GM12878 (cell line): ENCODE measurements at regions not wholly inside any gene's neighbourhood (a gene's known extent, or its start where the extent isn't known, plus 50 kb on each side); places are given as distances from the start of the nearest gene placed in this dataset.

ENCODE experiments used
- ATAC-seq: fragments of 200-7000 bp; cut with Tn5 transposase; 3 replicates; pipeline ENCODE4 v1.9.1; 2020; ENCODE audit warnings: mild to moderate bottlenecking, moderate library complexity
- BruUV-seq: library from RNA; stranded (reverse); fragments of 400-500 nt; replicated peaks from 2 replicates; lab custom pipeline; 2021; lab: Mats Ljungman, UMichigan
- CTCF ChIA-PET: fragments of 300-600 bp; sonication (Branson Sonifier 250); formaldehyde crosslinking; extraction: SDS; loops from one replicate; lab custom pipeline; 2021; ENCODE audit warnings: inconsistent platforms; lab: Yijun Ruan, JAX
- POLR2A ChIA-PET: fragments of 350-600 bp; formaldehyde crosslinking; extraction: SDS; loops from one replicate; lab custom pipeline; 2021; ENCODE audit warnings: inconsistent platforms; lab: Charles Lee
- RAD21 ChIA-PET: fragments of 300-600 bp; sonication (Branson Sonifier 250); formaldehyde crosslinking; loops from one replicate; lab custom pipeline; 2023; ENCODE audit warnings: antibody characterized with exemption; ENCODE audit not compliant: unreplicated experiment; lab: Charles Lee
- SMC1A ChIA-PET: fragments of 300-600 bp; sonication (Branson Sonifier 250); formaldehyde crosslinking; loops from one replicate; lab custom pipeline; 2023; ENCODE audit not compliant: unreplicated experiment, uncharacterized antibody; lab: Charles Lee
- DNase-seq: peaks from one replicate; pipeline ENCODE4 v3.0.0-alpha.2; 2011; ENCODE audit warnings: low read depth, low spot score
- FAIRE-seq: peaks from 3 replicates; lab custom pipeline; 2011; peaks lifted over from hg19 to GRCh38; lab: Jason Lieb, UNC
- H2AFZ ChIP-seq: 2 replicates; pipeline ENCODE4 v1.6.0; 2011; ENCODE audit warnings: low read depth, low read length, control low read depth; ENCODE audit not compliant: control insufficient read depth
- H3K27ac ChIP-seq: 2 replicates; pipeline ENCODE4 v1.5.1; 2011; ENCODE audit warnings: control low read depth; ENCODE audit not compliant: control insufficient read depth, insufficient read depth
- H3K27me3 ChIP-seq, 2 experiments: replicated peaks in 1 of 2; 2 replicates each; pipeline versions ENCODE4 v1.6.0 to v1.6.1; 2011; ENCODE audit warnings: low read length in 1 of 2; ENCODE audit not compliant: control insufficient read depth in 2 of 2, insufficient read depth in 2 of 2
- H3K36me3 ChIP-seq, 2 experiments: 2 replicates each; pipeline ENCODE4 v1.5.1; 2011; ENCODE audit warnings: low read length in 1 of 2; ENCODE audit not compliant: control insufficient read depth in 2 of 2, insufficient read depth in 2 of 2
- H3K4me1 ChIP-seq: 2 replicates; pipeline ENCODE4 v1.6.1; 2011; ENCODE audit warnings: mild to moderate bottlenecking, low read length, moderate library complexity, mixed read lengths; ENCODE audit not compliant: control insufficient read depth, insufficient read depth
- H3K4me2 ChIP-seq: 2 replicates; pipeline ENCODE4 v1.6.0; 2011; ENCODE audit warnings: control low read depth; ENCODE audit not compliant: control insufficient read depth, insufficient read depth
- H3K4me3 ChIP-seq: fragments of 200-600 bp; sonication (generic); 2 replicates; pipeline ENCODE4 v1.5.1; 2016
- H3K79me2 ChIP-seq: 2 replicates; pipeline ENCODE4 v1.6.0; 2011; ENCODE audit warnings: low read length; ENCODE audit not compliant: control insufficient read depth, insufficient read depth
- H3K9ac ChIP-seq: 2 replicates; pipeline ENCODE4 v1.8.0; 2011; ENCODE audit warnings: low read length, control low read depth, mixed read lengths; ENCODE audit not compliant: control insufficient read depth, insufficient read depth
- H3K9me3 ChIP-seq: replicated peaks from 3 replicates; pipeline ENCODE4 v1.5.1; 2011; ENCODE audit warnings: mild to moderate bottlenecking, low read length; ENCODE audit not compliant: control insufficient read depth, insufficient read depth
- H4K20me1 ChIP-seq: 2 replicates; pipeline ENCODE4 v1.6.0; 2011; ENCODE audit not compliant: control insufficient read depth, insufficient read depth
- ATF7 ChIP-seq: fragments of 450-650 bp; IDR thresholded peaks from 2 replicates; pipeline ENCODE4 v1.6.1; 2016; ENCODE audit warnings: low read depth, mild to moderate bottlenecking
- CHD1 ChIP-seq: IDR thresholded peaks from 2 replicates; pipeline ENCODE4 v1.6.1; 2012; ENCODE audit warnings: low read depth, low read length, improper control_type of control experiment
- CREB1 ChIP-seq: IDR thresholded peaks from 2 replicates; pipeline ENCODE4 v1.6.1; 2012; ENCODE audit warnings: low read depth, mild to moderate bottlenecking, inconsistent platforms
- KAT2A ChIP-seq: conservative IDR thresholded peaks from 2 replicates; pipeline ENCODE4 v1.6.1; 2011; ENCODE audit warnings: low read depth, low read length; ENCODE audit not compliant: control insufficient read depth
- MTA2 ChIP-seq: fragments of 450-650 bp; IDR thresholded peaks from 2 replicates; pipeline ENCODE4 v1.6.1; 2016; ENCODE audit warnings: low read depth, mild to moderate bottlenecking, moderate library complexity
- SIX5 ChIP-seq: IDR thresholded peaks from 2 replicates; pipeline ENCODE4 v1.6.1; 2011; ENCODE audit warnings: mild to moderate bottlenecking, low read depth, low read length, moderate library complexity; ENCODE audit not compliant: severe bottlenecking
- SMARCA5 ChIP-seq: fragments of 450-650 bp; IDR thresholded peaks from 2 replicates; pipeline ENCODE4 v1.6.1; 2017; ENCODE audit warnings: mild to moderate bottlenecking
- TCF7 ChIP-seq: IDR thresholded peaks from 2 replicates; pipeline ENCODE4 v1.6.1; 2014; ENCODE audit warnings: antibody characterized with exemption, borderline replicate concordance
- ZBED1 ChIP-seq: IDR thresholded peaks from 2 replicates; pipeline ENCODE4 v1.6.1; 2016; ENCODE audit warnings: borderline replicate concordance
- ZZZ3 ChIP-seq: IDR thresholded peaks from 2 replicates; pipeline ENCODE4 v1.6.1; 2011; ENCODE audit warnings: low read depth; ENCODE audit not compliant: control insufficient read depth, insufficient read length
- WGBS: methylation state at CpG from one replicate; pipeline ENCODE4 v1.1.6; 2016; ENCODE audit warnings: low lambda C conversion rate; ENCODE audit not compliant: insufficient replicate concordance, insufficient coverage; ENCODE audit errors: missing lambda C conversion rate; 5-methylcytosine and 5-hydroxymethylcytosine counted together
- in situ Hi-C: fragments of 300-500 bp; cut with MboI; formaldehyde crosslinking; loops from 9 replicates; pipeline ENCODE4 v1.14.3; 2018; ENCODE audit warnings: mixed read lengths
- intact Hi-C: fragments of 100-400 bp; cut with micrococcal nuclease; formaldehyde crosslinking; loops from one replicate; pipeline ENCODE4 v1.14.2; 2022; ENCODE audit not compliant: unreplicated experiment
- TF ChIP-seq, protein P1 (sequence below), 3 experiments: IDR thresholded peaks in 2 of 3; conservative IDR thresholded peaks in 1 of 3; 2 replicates each; pipeline ENCODE4 v1.5.1; 2011; ENCODE audit warnings: low read depth in 3 of 3, low read length in 3 of 3, mild to moderate bottlenecking in 3 of 3, control low read depth in 2 of 3, moderate library complexity in 2 of 3, inconsistent platforms in 1 of 3, mixed read lengths in 1 of 3; ENCODE audit not compliant: control insufficient read depth in 2 of 3, insufficient read depth in 1 of 3; ENCODE audit errors: extremely low read depth in 1 of 3
- TF ChIP-seq, protein P2 (sequence below): fragments of 450-650 bp; IDR thresholded peaks from 2 replicates; pipeline ENCODE4 v1.6.1; 2016; ENCODE audit warnings: mild to moderate bottlenecking
- TF ChIP-seq, protein P3 (sequence below): IDR thresholded peaks from 2 replicates; pipeline ENCODE4 v1.6.1; 2011; ENCODE audit warnings: low read depth, mild to moderate bottlenecking, low read length, moderate library complexity, borderline replicate concordance; ENCODE audit errors: extremely low read depth
- TF ChIP-seq, protein P4 (sequence below): fragments of 450-650 bp; formaldehyde crosslinking; IDR thresholded peaks from 2 replicates; pipeline ENCODE4 v1.4.0; 2022; ENCODE audit warnings: mild to moderate bottlenecking, moderate library complexity

DNA sequence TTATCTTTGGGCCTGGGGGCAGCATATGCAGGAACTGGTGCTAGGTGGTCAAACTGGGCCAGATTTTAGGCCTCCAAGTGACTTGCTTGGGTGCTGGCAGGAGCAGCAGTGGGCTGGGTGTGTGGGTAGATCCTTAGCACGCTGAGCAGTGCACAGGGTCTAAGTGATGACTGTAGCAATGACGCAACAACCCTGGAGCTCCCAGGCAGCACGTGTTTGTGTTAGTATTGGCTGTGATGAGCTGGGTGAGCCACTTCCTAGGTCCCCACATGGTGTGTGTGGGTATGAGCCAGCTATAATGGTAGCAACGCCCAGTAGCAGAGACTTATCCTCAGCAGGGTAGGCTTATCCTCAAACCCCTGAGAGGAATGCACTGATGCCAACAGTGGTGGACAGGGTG is 570.6 kb upstream of the ROBO1 start:
- H3K4me3 ChIP-seq = no peak overlapping the region
- SMC1A ChIA-PET = no interaction called here
- intact Hi-C loops = no loop called here
- BruUV-seq = no TSS peak
- RAD21 ChIA-PET = no interaction called here
- TF ChIP-seq, protein P1, sequence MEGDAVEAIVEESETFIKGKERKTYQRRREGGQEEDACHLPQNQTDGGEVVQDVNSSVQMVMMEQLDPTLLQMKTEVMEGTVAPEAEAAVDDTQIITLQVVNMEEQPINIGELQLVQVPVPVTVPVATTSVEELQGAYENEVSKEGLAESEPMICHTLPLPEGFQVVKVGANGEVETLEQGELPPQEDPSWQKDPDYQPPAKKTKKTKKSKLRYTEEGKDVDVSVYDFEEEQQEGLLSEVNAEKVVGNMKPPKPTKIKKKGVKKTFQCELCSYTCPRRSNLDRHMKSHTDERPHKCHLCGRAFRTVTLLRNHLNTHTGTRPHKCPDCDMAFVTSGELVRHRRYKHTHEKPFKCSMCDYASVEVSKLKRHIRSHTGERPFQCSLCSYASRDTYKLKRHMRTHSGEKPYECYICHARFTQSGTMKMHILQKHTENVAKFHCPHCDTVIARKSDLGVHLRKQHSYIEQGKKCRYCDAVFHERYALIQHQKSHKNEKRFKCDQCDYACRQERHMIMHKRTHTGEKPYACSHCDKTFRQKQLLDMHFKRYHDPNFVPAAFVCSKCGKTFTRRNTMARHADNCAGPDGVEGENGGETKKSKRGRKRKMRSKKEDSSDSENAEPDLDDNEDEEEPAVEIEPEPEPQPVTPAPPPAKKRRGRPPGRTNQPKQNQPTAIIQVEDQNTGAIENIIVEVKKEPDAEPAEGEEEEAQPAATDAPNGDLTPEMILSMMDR (IDR thresholded peaks at IDR 0.05 in 2 of 3, conservative IDR thresholded peaks at IDR 0.05 in 1 of 3; ENCODE audit: control insufficient read depth in 2 of 3, extremely low read depth in 1 of 3, insufficient read depth in 1 of 3, low read depth in 3 of 3, low read length in 3 of 3) = no peak
- TF ChIP-seq SIX5 (no peak), SMARCA5 (no peak), ZZZ3 (no peak), KAT2A (no peak), TCF7 (no peak), MTA2 (no peak), CHD1 (no peak), ZBED1 (no peak), ATF7 (no peak), CREB1 (no peak)
- TF ChIP-seq, protein P2, sequence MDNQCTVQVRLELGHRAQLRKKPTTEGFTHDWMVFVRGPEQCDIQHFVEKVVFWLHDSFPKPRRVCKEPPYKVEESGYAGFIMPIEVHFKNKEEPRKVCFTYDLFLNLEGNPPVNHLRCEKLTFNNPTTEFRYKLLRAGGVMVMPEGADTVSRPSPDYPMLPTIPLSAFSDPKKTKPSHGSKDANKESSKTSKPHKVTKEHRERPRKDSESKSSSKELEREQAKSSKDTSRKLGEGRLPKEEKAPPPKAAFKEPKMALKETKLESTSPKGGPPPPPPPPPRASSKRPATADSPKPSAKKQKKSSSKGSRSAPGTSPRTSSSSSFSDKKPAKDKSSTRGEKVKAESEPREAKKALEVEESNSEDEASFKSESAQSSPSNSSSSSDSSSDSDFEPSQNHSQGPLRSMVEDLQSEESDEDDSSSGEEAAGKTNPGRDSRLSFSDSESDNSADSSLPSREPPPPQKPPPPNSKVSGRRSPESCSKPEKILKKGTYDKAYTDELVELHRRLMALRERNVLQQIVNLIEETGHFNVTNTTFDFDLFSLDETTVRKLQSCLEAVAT = no peak
- TF ChIP-seq, protein P3, sequence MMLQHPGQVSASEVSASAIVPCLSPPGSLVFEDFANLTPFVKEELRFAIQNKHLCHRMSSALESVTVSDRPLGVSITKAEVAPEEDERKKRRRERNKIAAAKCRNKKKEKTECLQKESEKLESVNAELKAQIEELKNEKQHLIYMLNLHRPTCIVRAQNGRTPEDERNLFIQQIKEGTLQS = no peak
- TF ChIP-seq, protein P4, sequence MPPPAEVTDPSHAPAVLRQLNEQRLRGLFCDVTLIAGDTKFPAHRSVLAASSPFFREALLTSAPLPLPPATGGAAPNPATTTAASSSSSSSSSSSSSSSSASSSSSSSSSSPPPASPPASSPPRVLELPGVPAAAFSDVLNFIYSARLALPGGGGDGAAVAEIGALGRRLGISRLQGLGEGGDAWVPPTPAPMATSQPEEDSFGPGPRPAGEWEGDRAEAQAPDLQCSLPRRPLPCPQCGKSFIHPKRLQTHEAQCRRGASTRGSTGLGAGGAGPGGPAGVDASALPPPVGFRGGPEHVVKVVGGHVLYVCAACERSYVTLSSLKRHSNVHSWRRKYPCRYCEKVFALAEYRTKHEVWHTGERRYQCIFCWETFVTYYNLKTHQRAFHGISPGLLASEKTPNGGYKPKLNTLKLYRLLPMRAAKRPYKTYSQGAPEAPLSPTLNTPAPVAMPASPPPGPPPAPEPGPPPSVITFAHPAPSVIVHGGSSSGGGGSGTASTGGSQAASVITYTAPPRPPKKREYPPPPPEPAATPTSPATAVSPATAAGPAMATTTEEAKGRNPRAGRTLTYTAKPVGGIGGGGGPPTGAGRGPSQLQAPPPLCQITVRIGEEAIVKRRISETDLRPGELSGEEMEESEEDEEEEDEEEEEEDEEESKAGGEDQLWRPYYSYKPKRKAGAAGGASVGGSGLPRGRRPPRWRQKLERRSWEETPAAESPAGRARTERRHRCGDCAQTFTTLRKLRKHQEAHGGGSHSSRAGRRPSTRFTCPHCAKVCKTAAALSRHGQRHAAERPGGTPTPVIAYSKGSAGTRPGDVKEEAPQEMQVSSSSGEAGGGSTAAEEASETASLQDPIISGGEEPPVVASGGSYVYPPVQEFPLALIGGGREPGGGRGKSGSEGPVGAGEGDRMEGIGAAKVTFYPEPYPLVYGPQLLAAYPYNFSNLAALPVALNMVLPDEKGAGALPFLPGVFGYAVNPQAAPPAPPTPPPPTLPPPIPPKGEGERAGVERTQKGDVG = no peak
- DNase-seq (no peak), ATAC-seq (no peak), FAIRE-seq (no peak)
- H3K9me3 ChIP-seq = no peaks in the 10 kb centered on the region
- H2AFZ ChIP-seq = no peak overlapping the region
- no peaks in the 10 kb centered on the region for H3K36me3 ChIP-seq
- POLR2A ChIA-PET = no interaction called here
- in situ Hi-C loops = no loop called here
- H3K4me1 ChIP-seq = no peaks in the 10 kb centered on the region
- no peak overlapping the region for H3K27ac ChIP-seq
- no peaks in the 10 kb centered on the region for H3K79me2 ChIP-seq
- 28% methylated on average over 4 of the region's 4 CpGs for WGBS
- H4K20me1 ChIP-seq = no peaks in the 10 kb centered on the region
- no peak overlapping the region for H3K9ac ChIP-seq
- H3K4me2 ChIP-seq = no peak overlapping the region
- CTCF ChIA-PET = no interaction called here
- H3K27me3 ChIP-seq = no peaks in the 10 kb centered on the region
